AG09309 (cell line): ENCODE measurements at regions not wholly inside any gene's neighbourhood (a gene's known extent, or its start where the extent isn't known, plus 50 kb on each side); places are given as distances from the start of the nearest gene placed in this dataset.
A peak's percentile ranks its signal among the peaks of the same experiment; 100 is the strongest.
"Not testable (repeated sequence)": the region's sequence is repeated elsewhere in the genome, so short reads cannot be mapped to it uniquely, and the experiment has no call there.

Experiments used
- DNase-seq: peaks from one replicate; pipeline ENCODE4 v3.0.0-alpha.2; 2010; ENCODE audit warnings: low read depth
- H3K4me3 ChIP-seq: 2 replicates; pipeline ENCODE4 v1.5.1; 2011; ENCODE audit warnings: mild to moderate bottlenecking, low read depth, low read length, moderate library complexity; ENCODE audit not compliant: control insufficient read depth
- TF ChIP-seq, protein P1 (sequence below): IDR thresholded peaks from 2 replicates; pipeline ENCODE4 v1.5.1; 2011; ENCODE audit warnings: mild to moderate bottlenecking, low read depth, low read length, inconsistent platforms; ENCODE audit not compliant: insufficient read depth, control insufficient read depth; ENCODE audit errors: missing control alignments

DNA sequence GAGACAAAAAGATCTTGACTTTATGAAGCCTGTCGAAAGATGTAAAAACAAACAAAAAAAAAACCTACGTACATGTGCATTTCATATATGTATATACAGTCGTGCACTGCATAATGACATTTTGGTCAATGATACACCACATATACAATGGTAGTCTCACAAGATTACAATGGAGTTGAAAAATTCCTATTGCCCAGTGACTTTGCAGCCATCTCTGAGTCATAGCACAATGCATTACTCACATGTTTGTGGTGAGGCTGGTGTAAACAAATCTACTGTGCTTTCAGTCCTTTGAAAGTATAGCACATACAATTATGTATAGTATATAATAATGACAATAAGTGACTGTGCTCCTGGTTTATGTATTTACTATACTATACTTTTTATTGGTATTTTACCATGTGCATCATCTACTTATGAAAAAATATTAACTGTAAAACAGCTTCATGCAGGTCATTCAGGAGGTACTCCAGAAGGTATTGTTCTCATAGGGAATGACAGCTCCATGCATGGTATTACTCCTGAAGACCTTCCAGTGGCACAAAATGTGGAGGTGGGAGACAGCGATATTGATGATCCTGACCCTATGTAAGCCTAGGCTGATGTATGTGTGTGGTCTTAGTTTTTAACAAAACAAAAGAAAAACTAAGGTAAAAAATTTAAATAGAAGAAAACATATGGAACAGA is 73.7 kb upstream of the FST start:
- TF ChIP-seq, protein P1, sequence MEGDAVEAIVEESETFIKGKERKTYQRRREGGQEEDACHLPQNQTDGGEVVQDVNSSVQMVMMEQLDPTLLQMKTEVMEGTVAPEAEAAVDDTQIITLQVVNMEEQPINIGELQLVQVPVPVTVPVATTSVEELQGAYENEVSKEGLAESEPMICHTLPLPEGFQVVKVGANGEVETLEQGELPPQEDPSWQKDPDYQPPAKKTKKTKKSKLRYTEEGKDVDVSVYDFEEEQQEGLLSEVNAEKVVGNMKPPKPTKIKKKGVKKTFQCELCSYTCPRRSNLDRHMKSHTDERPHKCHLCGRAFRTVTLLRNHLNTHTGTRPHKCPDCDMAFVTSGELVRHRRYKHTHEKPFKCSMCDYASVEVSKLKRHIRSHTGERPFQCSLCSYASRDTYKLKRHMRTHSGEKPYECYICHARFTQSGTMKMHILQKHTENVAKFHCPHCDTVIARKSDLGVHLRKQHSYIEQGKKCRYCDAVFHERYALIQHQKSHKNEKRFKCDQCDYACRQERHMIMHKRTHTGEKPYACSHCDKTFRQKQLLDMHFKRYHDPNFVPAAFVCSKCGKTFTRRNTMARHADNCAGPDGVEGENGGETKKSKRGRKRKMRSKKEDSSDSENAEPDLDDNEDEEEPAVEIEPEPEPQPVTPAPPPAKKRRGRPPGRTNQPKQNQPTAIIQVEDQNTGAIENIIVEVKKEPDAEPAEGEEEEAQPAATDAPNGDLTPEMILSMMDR, result no peak
- no peak overlapping the region for H3K4me3 ChIP-seq
- no peak for DNase-seq

DNA sequence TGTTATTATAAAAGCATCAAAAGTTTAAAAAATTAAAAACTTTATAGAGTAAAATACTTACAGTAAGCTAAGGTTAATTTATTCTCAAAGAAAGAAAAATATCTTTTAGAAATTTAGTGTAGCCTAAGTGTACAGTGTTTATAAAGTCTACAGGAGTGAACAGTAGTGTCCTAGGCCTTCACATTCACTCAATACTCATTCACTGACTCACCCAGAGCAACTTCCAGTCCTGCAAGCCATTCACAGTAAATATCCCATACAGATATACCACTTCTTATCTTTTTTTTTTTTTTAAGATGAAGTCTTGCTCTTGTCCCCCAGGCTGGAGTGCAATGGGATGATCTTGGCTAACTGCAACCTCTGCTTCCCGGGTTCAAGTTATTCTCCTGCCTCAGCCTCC is 73.1 kb upstream of the FST start:
- H3K4me3 ChIP-seq, result no peak overlapping the region
- DNase-seq, result no peak
- TF ChIP-seq, protein P1, result no peak

GRCh38 chr5:53411388-53411787 is 69.0 kb upstream of the FST start:
- no peak for DNase-seq
- TF ChIP-seq, protein P1, result no peak
- H3K4me3 ChIP-seq, result no peak overlapping the region

DNA sequence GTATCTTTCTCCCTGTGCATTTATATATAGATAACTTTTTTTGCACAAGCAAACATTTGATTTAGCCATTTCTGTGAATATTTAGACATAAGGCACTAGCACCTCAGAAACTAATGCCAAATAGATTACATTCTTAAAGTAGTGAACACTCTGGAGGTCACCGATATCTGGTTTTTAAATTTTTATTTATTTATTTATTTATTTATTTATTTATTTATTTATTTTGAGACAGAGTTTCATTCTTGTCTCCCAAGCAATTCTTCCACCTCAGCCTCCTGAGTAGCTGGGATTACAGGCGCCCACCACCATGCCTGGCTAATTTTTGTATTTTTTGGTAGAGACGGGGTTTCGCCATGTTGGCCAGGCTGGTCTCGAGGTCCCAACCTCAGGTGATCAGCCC is 67.9 kb upstream of the FST start:
- DNase-seq, H3K4me3 ChIP-seq: not testable (repeated sequence)

DNA sequence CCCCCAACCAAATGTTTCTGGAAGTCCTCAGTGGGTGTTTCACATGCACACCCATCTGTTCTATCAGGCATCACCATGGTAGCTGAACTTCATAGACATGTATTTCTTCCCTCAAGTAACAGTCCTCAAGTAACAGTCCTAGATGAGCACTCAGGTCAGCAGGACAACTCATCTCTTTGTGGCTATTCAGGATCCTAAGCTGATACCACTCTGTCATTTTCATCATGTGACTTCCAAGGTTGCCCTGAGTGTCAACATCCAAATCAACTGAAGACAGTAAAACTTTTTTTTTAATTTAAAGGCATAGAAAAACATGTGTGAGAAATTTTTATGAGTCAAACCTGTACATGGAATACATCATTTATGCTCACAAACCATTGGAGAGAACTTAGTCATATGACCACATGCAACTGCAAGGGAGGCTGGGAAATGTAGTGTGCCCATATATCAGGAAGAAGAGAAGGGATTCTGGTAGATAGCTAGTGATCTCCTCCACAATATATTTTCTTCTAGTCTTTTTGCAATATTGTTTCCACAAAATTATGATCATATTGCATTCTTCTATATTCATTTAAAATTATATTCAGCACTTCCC is 64.2 kb upstream of the FST start:
- no peak for DNase-seq
- no peak overlapping the region for H3K4me3 ChIP-seq
- TF ChIP-seq, protein P1, result no peak

DNA sequence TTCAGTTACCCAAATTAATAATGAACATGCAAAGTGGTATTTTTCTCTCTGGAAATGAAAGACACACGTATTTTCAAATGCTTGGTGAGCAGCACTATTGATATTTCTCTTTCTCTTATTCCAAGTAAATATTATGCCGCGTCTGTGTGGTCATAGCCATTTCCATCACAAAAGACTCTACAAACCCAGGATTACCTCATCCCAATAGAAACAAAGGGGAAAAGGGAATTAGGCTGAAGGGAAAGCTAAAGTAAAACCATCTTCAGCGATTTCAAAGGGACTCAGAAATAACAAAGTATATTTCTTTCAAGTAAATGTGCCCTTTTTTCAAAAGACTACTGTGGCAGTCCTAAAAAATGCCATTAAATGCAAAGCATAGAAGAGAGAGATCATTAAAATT is 62.0 kb upstream of the FST start:
- H3K4me3 ChIP-seq, result no peak overlapping the region
- no peak for DNase-seq
- TF ChIP-seq, protein P1, result no peak

- H3K4me3 ChIP-seq, result no peak overlapping the region
- TF ChIP-seq, protein P1, result no peak
- peak; percentile 98 for DNase-seq
Observed at GRCh38 chr5:53418826-53419658, 61.4 kb upstream of the FST start.
